Activated CD4-positive, alpha-beta T cell treated with anti-CD3 and anti-CD28 coated beads, Interleukin-2, Interleukin-4, amounts not matched to agents 100 ng/mL and 50 ng/mL, durations not matched to agents 16 hours and 8 hours (primary cell): ENCODE measurements at regions not wholly inside any gene's neighbourhood (a gene's known extent, or its start where the extent isn't known, plus 50 kb on each side); places are given as distances from the start of the nearest gene placed in this dataset.
"Not testable (repeated sequence)": the region's sequence is repeated elsewhere in the genome, so short reads cannot be mapped to it uniquely, and the experiment has no call there.

ENCODE experiments used
- DNase-seq: peaks from one replicate; pipeline ENCODE4 v3.0.0-alpha.2; 2020; ENCODE audit warnings: low spot score

DNA sequence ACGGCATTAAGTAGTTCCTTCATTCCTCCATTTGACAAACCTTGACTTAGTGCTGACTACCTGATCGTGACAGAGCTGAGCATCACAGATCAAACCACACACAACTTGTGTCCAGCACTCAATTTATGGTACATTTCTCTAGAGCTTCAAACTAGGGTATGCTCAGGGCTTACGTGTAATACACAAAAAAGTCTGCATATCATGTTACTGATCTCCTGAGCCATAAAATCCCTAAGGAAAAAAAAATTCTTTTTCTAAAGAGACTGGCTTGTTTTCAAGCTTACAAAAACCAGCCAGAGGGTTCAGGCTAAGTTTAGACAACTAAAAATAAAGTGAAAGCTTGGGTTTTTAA, 88.0 kb upstream of the ALKAL2 start:
- no peak for DNase-seq

DNA sequence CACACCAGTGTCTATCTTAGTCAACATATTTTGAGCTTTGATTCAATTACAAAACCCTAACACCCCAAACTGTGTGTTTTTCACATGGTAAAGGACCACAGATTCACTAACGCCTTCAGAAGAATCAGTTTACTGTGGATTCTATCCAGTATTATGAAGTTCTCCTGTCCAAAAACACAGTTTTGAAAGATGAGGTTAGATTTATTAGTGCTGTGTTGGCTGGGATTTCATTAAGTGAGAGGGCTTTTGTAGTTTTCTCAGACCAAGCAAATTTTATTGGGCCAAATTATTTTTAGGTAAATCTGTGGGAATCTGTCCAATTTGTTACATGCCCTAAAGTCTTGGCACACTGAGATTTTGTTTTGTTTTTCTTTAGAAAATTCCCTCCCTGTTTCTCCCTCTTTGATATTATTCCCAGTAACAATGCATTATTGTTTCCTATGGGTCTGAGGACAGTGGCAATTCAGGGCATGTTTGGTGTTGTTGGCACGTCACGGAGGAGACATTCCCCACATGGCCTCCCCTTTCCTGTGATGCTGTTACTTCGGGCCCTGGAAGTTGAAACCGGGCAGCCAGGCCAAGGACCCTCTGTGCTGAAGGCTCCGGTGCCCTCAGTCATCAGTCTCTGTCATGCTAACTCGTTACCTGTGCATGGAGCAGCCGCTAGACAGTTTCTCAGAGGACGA, 87.5 kb upstream of the ALKAL2 start:
- no peak for DNase-seq

DNA sequence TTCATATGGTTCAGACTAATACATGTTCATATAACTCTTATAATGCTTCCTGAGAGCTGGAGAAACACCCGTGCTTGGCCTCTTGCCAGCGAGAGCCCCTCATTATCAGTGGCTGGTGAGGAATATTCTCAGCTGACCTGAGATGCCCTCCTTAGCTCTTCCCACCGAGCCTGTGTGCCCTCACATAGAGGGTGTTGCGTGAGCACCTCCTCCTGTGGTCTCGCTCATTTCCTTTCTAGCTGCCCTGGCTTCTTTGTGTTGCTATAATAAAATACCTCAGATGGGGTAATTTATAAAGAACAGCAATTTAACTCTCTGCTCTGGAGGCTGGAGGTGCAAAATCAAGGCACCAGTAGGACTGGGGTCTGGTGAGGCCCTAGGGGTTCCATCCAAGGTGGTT, 80.5 kb upstream of the ALKAL2 start:
- DNase-seq = no peak

DNA sequence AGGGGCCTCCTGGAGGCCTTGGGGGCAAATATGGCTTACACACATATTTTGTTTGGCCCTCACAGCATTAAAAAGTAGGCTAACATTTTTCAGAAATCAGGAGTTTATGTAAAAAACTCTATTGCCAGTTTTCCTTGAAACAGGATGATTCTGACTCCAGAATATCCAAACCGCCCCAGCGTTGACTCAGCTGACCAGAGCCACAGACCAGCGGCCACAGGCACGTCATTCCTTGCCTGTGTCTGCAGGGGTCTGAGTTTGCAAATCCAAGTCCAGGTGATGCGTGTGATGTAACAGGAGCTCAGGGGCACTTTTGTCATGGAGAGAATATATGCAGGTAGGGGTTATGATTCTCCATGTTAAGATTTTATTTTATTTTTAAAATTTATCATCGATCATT, 79.4 kb upstream of the ALKAL2 start:
- DNase-seq = no peak

DNA sequence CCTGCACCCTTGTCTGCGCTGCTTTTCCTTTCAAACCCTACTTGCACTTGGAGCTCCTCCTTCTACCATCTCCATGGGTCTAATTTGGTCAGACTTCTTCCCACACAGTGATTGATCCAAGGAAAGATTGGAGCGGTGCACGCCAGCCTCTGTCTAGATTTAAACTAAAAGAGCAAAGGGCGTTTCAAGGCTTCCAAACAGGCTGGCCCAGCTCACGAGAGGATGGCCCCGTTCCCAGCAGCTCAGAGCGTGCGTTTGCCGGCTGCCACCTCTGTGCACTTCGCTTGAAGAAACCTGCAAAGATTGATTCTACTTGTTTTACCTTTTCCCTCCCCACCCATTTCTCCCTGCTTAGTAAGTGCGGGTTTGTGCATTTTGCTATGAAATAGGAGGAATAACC, 78.8 kb upstream of the ALKAL2 start:
- DNase-seq = no peak

DNA sequence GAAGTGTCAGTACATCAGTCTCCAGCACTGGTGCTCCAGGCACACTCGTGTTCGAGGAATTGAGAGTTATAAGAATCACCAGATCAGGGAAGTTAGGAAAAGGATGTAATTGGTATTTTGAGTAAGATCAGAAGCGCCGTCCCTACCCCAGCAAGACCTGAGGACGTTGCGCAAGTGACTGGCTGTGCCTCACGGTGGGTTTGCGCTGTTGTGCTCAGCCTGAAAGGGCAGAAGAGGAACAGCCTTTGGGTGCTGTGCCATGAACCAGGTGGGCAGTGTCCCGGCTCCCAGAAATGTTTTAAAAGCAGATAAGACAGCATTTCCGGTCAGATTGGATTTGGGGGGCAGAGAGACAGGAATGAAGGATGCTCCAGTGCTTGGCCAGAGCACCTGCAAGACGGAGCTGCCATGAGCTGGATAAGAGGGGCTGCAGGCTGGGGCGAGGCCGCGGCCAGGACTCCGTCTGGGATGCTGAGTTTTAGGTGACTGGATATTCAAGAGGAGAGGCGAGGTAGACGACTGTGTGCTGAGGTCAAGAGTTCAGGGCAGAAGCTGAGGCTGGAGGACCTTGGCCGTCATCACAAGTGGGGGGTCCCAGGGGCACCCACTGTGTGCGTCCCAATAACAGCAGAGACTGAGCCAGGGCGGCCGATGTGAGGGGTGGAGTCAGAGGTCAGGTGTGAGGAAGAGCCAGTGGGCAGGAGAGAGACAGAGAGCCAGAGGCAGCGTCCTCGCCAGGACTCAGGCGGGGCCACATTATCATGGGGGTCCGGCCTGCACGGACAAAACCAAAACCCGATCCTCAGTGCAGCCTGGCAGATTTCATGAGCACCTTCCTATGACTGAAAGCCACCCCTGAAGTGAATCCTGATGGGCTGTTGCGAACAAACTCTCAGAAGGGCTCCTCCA, 77.7 kb upstream of the ALKAL2 start:
- DNase-seq = no peak

DNA sequence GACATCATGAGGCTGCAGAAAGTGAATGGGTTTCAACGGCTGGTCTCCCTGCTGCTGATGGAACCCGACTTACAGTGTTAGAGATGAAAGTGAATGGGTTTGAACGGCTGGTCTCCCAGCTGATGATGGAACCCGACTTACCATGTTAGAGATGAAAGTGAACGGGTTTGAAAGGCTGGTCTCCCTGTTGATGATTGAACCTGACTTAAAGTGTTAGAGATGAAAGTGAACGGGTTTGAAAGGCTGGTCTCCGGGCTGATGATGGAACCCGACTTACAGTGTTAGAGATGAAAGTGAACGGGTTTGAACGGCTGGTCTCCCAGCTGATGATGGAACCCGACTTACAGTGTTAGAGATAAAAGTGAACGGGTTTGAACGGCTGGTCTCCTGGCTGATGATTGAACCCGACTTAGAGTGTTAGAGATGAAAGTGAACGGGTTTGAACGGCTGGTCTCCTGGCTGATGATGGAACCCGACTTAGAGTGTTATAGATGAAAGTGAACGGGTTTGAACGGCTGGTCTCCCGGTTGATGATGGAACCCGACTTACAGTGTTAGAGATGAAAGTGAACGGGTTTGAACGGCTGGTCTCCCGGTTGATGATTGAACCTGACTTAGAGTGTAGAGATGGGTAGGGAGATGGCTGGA, 76.1 kb upstream of the ALKAL2 start:
- DNase-seq = no peak

DNA sequence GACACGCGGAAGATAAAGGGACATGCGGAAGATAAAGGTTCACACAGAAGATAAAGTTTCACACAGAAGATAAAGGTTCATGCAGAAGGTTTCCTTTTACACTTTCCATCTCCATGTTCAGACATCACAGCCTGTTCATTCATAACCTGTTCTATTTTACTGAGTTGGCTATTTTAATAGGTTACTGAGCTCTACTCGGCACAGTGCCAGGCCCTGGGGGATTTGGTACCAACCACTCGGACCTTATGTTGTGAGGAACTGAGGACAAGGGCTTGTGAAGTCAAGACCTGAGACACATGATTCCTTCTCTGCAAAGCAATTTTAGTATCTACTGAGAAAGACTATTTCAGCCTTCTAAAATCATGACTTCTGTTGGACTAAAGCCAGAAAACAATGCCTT, 75.0 kb upstream of the ALKAL2 start:
- DNase-seq = no peak

DNA sequence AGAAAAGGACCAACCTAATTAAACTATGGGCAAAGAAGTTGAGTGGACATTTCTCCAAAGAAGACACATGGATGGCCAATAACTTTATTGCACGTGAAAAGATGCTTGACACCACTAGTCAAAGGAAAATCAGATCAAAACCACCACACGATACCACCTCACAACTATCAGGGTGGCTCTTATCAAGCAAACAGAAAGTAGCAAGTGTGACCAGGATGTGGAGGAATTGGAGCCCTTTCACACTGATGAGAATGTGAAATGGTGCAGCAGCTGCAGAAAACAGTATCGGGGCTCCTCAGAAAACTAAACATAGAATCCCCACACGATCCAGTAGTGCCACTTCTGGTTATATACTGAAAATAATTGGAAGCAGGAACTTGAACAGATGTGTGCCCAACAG, 72.2 kb upstream of the ALKAL2 start:
- DNase-seq = no peak

DNA sequence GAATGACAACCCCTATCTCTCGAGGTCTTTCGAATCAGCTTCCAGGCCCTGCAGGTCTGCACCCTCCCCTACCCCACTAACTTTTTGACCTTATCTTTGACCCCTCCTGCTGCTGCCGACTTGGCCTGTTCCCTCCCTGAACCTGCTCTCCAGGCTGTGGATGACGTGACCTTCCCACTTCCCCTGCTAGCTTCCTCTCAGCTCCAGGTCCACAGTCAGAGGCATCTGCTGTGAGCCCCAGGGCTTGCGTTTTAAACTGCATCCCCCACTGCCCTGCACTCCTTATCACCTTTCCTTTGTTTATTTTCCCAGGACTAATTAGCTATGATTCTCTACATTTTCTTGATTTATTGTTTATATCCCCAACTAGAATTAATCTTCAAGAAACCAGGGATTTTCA, 71.2 kb upstream of the ALKAL2 start:
- no peak for DNase-seq

DNA sequence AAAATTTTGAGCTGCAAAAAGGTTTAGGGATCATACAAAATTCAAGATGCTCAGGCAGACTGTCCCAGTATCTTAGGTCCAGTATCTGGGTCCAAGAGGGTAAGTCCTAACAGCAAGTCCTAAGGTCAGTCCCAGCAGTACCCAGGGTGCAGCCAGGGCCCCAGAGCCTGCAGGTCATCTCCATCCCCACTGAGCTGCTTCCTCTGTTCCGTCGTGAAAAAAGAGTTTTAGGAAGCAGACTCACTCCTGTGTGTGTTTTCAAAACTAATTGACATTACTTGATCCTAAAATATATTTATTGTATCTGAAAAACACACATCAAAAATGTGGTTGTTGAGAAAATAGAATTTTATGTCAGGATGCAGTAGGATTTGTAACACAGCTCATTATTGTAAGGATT, 69.9 kb upstream of the ALKAL2 start:
- DNase-seq = no peak

DNA sequence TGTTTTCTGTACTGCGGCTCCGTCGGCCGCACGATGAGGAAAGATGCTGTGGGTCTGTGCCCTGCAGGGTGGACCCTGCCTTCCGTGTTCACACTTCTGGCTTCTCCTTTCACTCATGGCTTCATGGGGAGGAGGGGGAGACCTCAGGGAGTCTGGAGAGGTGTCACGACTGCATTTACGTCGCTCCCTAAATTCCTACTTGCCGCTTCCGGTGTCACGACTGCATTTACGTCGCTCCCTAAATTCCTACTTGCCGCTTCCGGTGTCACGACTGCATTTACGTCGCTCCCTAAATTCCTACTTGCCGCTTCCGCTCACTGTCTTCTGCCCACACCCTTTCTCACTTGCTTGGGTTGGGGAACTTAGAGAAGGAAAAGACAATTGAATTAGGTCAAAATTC, 68.4 kb upstream of the ALKAL2 start:
- DNase-seq = not testable (repeated sequence)

DNA sequence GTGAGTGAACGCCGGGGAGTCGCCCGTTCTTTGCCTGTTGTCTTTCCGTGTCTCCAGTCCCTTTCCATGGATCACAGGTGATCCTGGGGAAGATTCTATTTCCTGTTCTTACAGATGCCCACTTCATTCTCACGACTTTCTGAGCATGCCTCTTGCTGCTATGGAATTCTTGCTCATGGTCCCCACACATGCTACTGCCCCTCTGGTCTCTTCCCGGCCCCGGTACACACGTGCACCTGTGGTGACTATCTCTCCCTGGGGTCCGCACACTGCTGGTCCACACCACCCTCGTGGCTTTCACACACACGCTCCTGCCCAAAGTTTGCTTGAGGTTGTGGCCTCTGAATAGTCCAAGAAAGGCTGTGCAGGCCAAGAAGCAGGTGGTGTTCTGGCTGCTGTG, 67.9 kb upstream of the ALKAL2 start:
- no peak for DNase-seq

DNA sequence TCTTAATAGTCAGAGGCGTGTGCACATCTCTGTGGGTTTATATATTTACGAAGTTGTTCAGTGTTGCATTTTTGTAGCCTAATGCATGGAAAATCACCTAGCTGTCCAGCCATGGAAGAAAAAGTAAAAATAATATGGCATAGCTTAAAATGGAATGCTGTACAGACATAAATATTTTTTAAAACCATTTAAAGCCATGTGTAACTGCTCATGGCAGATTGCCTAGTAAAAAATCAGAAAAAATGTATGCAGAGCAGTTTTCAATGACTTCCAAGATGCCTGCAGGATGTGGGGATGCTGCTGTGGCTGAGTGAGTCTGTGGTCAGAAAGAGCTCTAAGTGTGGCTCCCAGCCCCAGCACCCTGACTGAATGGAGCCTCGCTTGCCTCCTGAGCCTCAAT, 64.8 kb upstream of the ALKAL2 start:
- no peak for DNase-seq

DNA sequence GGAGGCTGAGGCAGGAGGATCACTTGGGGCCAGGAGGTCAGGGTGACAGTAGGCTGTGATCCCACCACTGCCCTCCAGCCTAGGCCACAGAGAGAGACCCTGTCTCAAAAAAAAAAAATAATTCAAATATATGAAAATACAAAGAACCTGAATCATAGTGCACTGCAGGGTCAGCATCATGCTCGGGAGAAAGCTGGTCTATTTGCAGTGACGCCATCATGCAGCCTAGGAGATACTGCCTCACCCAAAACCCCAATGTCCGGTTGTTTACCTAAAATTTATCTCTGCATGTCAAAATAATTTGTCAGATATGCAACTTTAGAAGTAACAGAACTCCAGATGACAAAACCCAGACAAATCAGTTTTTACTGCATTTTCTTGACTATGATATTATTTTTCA, 61.5 kb upstream of the ALKAL2 start:
- no peak for DNase-seq

DNA sequence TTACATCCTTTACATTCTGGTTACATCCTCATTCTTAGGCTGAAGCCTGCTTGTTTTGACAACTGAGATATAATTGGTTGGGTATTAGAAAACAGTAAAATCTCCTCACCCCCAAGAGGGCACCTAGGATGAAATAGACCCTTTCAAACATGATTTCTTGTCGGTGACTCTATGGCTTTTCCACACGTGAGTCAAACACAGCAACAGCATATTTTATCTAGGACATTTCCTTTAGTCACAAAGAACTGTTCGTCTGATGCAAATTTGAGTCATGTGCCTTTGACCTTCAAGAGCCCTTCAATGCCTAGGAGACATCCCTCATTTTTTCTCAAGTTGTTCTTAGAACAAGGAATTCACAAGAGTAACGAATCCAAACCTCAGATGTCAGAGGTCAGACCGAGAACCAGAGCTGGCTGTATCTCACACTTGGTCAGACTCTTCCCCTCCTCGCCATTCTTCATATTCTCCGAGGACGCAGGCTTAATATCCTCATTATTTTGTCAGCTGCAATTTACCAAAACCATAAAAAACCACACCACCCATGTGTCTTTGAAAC, 60.5 kb upstream of the ALKAL2 start:
- DNase-seq = no peak

DNA sequence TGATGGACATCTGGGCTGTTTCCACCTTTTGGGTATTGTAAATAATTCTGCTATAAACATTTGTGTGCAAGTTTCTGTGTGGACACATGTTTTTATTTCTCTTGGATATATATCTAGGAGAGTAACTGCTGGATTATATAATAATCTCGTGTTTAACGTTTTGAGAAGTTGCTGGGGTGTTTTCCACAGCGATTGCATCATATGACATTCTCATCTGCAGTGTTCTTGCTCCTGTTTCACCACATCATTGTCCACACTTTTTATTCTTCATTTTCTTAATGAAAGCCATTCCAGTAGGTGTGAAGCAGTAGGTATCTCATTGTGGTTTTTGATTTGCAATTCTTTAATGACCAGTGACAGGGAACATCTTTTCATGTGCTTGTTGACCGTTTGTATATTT, 56.9 kb upstream of the ALKAL2 start:
- no peak for DNase-seq

DNA sequence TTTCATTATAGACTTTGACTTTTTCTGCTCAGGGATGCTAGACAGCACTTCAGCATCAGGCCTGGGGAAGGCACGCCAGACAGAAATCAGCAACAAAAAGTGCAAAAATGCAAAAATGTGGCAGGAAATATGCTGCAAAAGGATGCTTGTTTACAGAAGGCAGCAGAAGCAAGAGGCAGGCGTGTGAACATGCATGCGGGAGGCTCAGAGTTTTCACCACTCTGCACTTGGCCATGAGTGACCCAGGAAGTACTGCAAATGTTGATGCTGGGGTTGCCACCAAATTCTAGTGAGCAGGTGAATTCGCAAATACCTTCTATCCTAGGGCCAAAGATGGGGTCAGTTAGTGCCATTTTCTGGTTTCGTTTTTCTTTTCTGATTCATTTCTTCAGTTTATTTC, 55.5 kb upstream of the ALKAL2 start:
- no peak for DNase-seq

DNA sequence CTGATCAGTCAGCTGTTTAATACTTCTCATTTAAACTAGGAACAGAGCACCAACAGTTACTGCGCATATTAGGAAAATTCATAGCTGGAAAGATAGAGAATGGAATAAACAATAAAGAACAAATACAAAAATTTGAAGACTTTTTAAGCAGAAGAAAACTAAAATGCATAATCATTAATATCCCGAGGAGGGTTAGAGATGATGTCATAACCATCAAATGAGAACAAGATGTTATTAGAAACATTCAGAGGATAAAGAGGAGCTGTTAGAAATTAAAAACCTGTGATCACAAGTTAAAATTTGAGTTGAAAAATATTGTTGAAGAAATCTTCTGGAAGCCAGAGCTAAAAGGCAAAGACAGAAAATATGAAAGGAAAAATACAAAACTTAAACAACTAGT, 54.0 kb upstream of the ALKAL2 start:
- DNase-seq = no peak

DNA sequence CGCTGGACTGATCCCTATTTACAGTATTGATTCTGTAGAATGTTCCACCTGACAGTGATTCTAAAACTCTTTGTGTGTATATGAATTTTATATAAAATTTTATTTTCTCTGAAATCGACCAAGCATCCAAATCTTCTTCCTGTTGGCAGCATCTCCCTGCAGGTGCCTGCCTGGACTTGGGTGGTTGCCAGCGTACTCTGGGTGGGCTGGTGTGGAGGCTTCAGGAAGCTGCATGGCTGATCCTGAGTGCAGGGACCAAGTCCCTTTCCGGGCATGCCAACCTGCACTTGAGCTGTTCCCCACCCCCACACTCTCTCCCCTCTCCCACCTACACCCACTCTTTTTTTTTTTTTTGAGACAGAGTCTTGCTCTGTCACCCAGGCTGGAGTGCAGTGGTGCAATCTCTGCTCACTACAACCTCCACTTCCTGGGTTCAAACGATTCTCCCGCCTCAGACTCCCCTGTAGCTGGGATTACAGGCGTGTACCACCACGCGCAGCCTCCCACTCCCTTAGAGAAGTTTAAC, 53.2 kb upstream of the ALKAL2 start:
- no peak for DNase-seq
